Transverse colon (tissue), 4 donors: ENCODE measurements at regions not wholly inside any gene's neighbourhood (a gene's known extent, or its start where the extent isn't known, plus 50 kb on each side); places are given as distances from the start of the nearest gene placed in this dataset.

Experiments used
- DNase-seq: peaks from one replicate; pipeline ENCODE4 v3.0.0-alpha.2; 2019
- H3K27ac ChIP-seq, 4 donors: fragments of 200-600 bp; sonication (generic); 2 replicates each; pipeline ENCODE4 v1.5.1; 2016 to 2018; ENCODE audit warnings: inconsistent platforms in 4 of 4
- H3K27me3 ChIP-seq: fragments of 200-600 bp; sonication (generic); 2 replicates; pipeline ENCODE4 v1.5.1; 2017; ENCODE audit warnings: inconsistent platforms
- H3K36me3 ChIP-seq, 4 donors: fragments of 200-600 bp; sonication (generic); 2 replicates each; pipeline ENCODE4 v1.5.1; 2017 to 2019; ENCODE audit warnings: inconsistent platforms in 4 of 4
- H3K4me1 ChIP-seq, 4 donors: fragments of 200-600 bp; sonication (generic); 2 replicates each; pipeline ENCODE4 v1.5.1; 2017 to 2020; ENCODE audit warnings: inconsistent platforms in 4 of 4
- H3K4me3 ChIP-seq, 4 donors: fragments of 200-600 bp; sonication (generic); 1 replicate in 1 of 4; 2 replicates in 3 of 4; pipeline versions ENCODE4 v1.5.1 to v1.6.1; 2017 to 2019; ENCODE audit warnings: inconsistent platforms in 4 of 4
- H3K9me3 ChIP-seq, 2 donors: fragments of 200-600 bp; sonication (generic); 2 replicates each; pipeline ENCODE4 v1.5.1; 2017 to 2019; ENCODE audit warnings: inconsistent platforms in 2 of 2
- CTCF ChIP-seq, 5 experiments: fragments of 200-600 bp in 3 of 5; fragments of 450-650 bp in 2 of 5; sonication (generic) in 3 of 5; IDR thresholded peaks; 1 replicate in 2 of 5; 2 replicates in 3 of 5; pipeline ENCODE4 v1.5.1; 2016 to 2017; ENCODE audit warnings: antibody characterized with exemption in 5 of 5, inconsistent platforms in 3 of 5, mild to moderate bottlenecking in 2 of 5, moderate library complexity in 1 of 5
- EP300 ChIP-seq: sonication (generic); formaldehyde crosslinking; IDR thresholded peaks from one replicate; pipeline ENCODE4 v1.6.1; 2017; ENCODE audit warnings: antibody characterized with exemption, low read depth
- POLR2A ChIP-seq: fragments of 450-650 bp; IDR thresholded peaks from one replicate; pipeline ENCODE4 v1.6.1; 2016; ENCODE audit warnings: antibody characterized with exemption, mild to moderate bottlenecking, moderate library complexity
- POLR2AphosphoS5 ChIP-seq, 3 donors: sonication (generic); formaldehyde crosslinking; IDR thresholded peaks; one replicate each; pipeline ENCODE4 v1.6.1; 2016; ENCODE audit warnings: antibody characterized with exemption in 3 of 3
- WGBS, 2 donors: methylation state at CpG; one replicate each; pipeline ENCODE4 v1.1.5; 2018; ENCODE audit warnings: low coverage in 1 of 2; 5-methylcytosine and 5-hydroxymethylcytosine counted together
- in situ Hi-C, 4 donors: fragments of 200-750 bp; cut with MboI; loops; one replicate each; pipeline versions ENCODE4 v1.15.0 to v1.15.1; 2017; ENCODE audit warnings: low sequenced_read_pairs in 3 of 4, low pct_ligation_motif_present in 1 of 4, low pct_unique_long_range_greater_than_20kb in 1 of 4
- intact Hi-C: fragments of 100-400 bp; cut with DNase I; formaldehyde crosslinking; loops from one replicate; pipeline ENCODE4 v1.15.1; 2023; ENCODE audit warnings: low total_unique reads

- Histone ChIP-seq H3K36me3 (no peaks in the 10 kb centered on the region), H3K4me3 (no peak overlapping the region), H3K27me3 (no peaks in the 10 kb centered on the region), H3K4me1 (no peaks in the 10 kb centered on the region), H3K9me3 (no peaks in the 10 kb centered on the region), H3K27ac (no peak overlapping the region)
- intact Hi-C loops = no loop called here
- in situ Hi-C loops = no loop called here
- WGBS, 2 donors = 60 to 72% methylated on average over 3 to 4 of the region's 4 CpGs
- DNase-seq = no peak
- no peak for TF ChIP-seq EP300
- no peak for TF ChIP-seq POLR2A
- no peak for TF ChIP-seq POLR2AphosphoS5 (IDR thresholded peaks at IDR 0.05)
- no peak for TF ChIP-seq CTCF (IDR thresholded peaks at IDR 0.05)
Observed at GRCh38 chr2:104312684-104313083, 541.2 kb upstream of the POU3F3 start.

GRCh38 chr2:104318001-104318665, 535.8 kb upstream of the POU3F3 start:
- TF ChIP-seq POLR2A (no peak), CTCF (IDR thresholded peaks at IDR 0.05) (no peak), POLR2AphosphoS5 (IDR thresholded peaks at IDR 0.05) (no peak)
- H3K4me1 ChIP-seq = no peaks in the 10 kb centered on the region
- H3K27me3 ChIP-seq = peaks cover 4% of the 10 kb centered on the region
- H3K9me3 ChIP-seq = no peaks in the 10 kb centered on the region
- H3K4me3 ChIP-seq = no peak overlapping the region
- WGBS, 2 donors = 76 to 77% methylated on average over 5 to 6 of the region's 6 CpGs
- no peak for DNase-seq
- H3K36me3 ChIP-seq = no peaks in the 10 kb centered on the region
- H3K27ac ChIP-seq = no peak overlapping the region
- intact Hi-C loops = no loop called here
- in situ Hi-C loops = no loop called here

- DNase-seq = no peak
- Histone ChIP-seq H3K36me3 (no peaks in the 10 kb centered on the region), H3K27me3 (peaks cover 4% of the 10 kb centered on the region), H3K4me3 (no peak overlapping the region), H3K27ac (no peak overlapping the region), H3K4me1 (no peaks in the 10 kb centered on the region), H3K9me3 (no peaks in the 10 kb centered on the region)
- in situ Hi-C loops (no loop called here), intact Hi-C loops (no loop called here)
- WGBS, 2 donors = 80 to 81% methylated on average over 9 of the region's 9 CpGs
- TF ChIP-seq POLR2AphosphoS5 (IDR thresholded peaks at IDR 0.05) = no peak
- no peak for TF ChIP-seq POLR2A
- TF ChIP-seq CTCF (IDR thresholded peaks at IDR 0.05) = no peak
- no peak for TF ChIP-seq EP300
Observed at GRCh38 chr2:104321116-104321795, 532.7 kb upstream of the POU3F3 start.

- TF ChIP-seq EP300 (no peak), CTCF (IDR thresholded peaks at IDR 0.05) (no peak), POLR2AphosphoS5 (IDR thresholded peaks at IDR 0.05) (no peak), POLR2A (no peak)
- no peak overlapping the region for H3K27ac ChIP-seq
- H3K4me1 ChIP-seq = no peaks in the 10 kb centered on the region
- no peak for DNase-seq
- H3K9me3 ChIP-seq = no peaks in the 10 kb centered on the region
- H3K4me3 ChIP-seq = no peak overlapping the region
- in situ Hi-C loops (no loop called here), intact Hi-C loops (no loop called here)
- no peaks in the 10 kb centered on the region for H3K36me3 ChIP-seq
- H3K27me3 ChIP-seq = peaks cover 4% of the 10 kb centered on the region
- 34 to 61% methylated on average over 3 to 8 of the region's 8 CpGs for WGBS, 2 donors
Observed at GRCh38 chr2:104321796-104322349, 532.0 kb upstream of the POU3F3 start.
